H1 (cell line): ENCODE measurements at regions not wholly inside any gene's neighbourhood (a gene's known extent, or its start where the extent isn't known, plus 50 kb on each side); places are given as distances from the start of the nearest gene placed in this dataset.

Source experiments
- CTCF ChIA-PET: fragments of 300-600 bp; sonication (Branson Sonifier 250); formaldehyde crosslinking; loops from one replicate; lab custom pipeline; 2021; ENCODE audit not compliant: partially characterized antibody; lab: Charles Lee
- POLR2A ChIA-PET: fragments of 300-600 bp; sonication (Branson Sonifier 250); formaldehyde crosslinking; loops from one replicate; lab custom pipeline; 2021; ENCODE audit warnings: inconsistent platforms; ENCODE audit not compliant: partially characterized antibody; lab: Charles Lee
- DNase-seq, 2 experiments: peaks; one replicate each; pipeline versions ENCODE4 v3.0.0 to v3.0.0-alpha.2; 2010 to 2022; ENCODE audit warnings: low spot score in 2 of 2, low read depth in 1 of 2, mixed read lengths in 1 of 2
- FAIRE-seq: peaks from 2 replicates; lab custom pipeline; 2011; peaks lifted over from hg19 to GRCh38; lab: Jason Lieb, UNC
- H2AFZ ChIP-seq: 2 replicates; pipeline ENCODE4 v1.8.1; 2012; ENCODE audit warnings: low read length, inconsistent platforms
- H2AK5ac ChIP-seq: 2 replicates; pipeline ENCODE4 v1.6.1; 2013; ENCODE audit warnings: low read depth, low read length
- H2BK120ac ChIP-seq: replicated peaks from 2 replicates; pipeline ENCODE3; 2013; ENCODE audit warnings: low read depth, low read length, inconsistent platforms
- H2BK12ac ChIP-seq: 2 replicates; pipeline ENCODE4 v1.6.1; 2013; ENCODE audit warnings: low read depth, low read length
- H2BK15ac ChIP-seq: 2 replicates; pipeline ENCODE4 v1.6.1; 2013; ENCODE audit warnings: low read length
- H2BK20ac ChIP-seq: 2 replicates; pipeline ENCODE4 v1.6.1; 2013; ENCODE audit warnings: low read length
- H2BK5ac ChIP-seq: 2 replicates; pipeline ENCODE4 v1.6.1; 2013; ENCODE audit warnings: low read depth, low read length
- H3K14ac ChIP-seq: 2 replicates; pipeline ENCODE4 v1.6.1; 2013; ENCODE audit warnings: inconsistent platforms; ENCODE audit not compliant: insufficient read length
- H3K18ac ChIP-seq: 2 replicates; pipeline ENCODE4 v1.6.1; 2013; ENCODE audit warnings: low read length; ENCODE audit errors: extremely low read depth
- H3K23ac ChIP-seq: 2 replicates; pipeline ENCODE4 v1.6.1; 2013; ENCODE audit warnings: inconsistent platforms; ENCODE audit not compliant: insufficient read length
- H3K23me2 ChIP-seq: 2 replicates; pipeline ENCODE4 v1.6.1; 2013; ENCODE audit warnings: low read depth, low read length
- H3K27ac ChIP-seq: 2 replicates; pipeline ENCODE4 v1.6.1; 2011; ENCODE audit warnings: low read depth, low read length, inconsistent platforms
- H3K27me3 ChIP-seq, 4 experiments: replicated peaks in 1 of 4; 1 replicate in 1 of 4; 2 replicates in 3 of 4; pipeline versions ENCODE4 v1.6.1 to v1.8.1; 2011 to 2013; ENCODE audit warnings: low read length in 3 of 4, mild to moderate bottlenecking in 3 of 4, inconsistent platforms in 2 of 4, mixed read lengths in 2 of 4, moderate library complexity in 1 of 4; ENCODE audit not compliant: control insufficient read depth in 3 of 4, insufficient read depth in 3 of 4; ENCODE audit errors: extremely low read depth in 1 of 4
- H3K36me3 ChIP-seq, 4 experiments: 2 replicates each; pipeline versions ENCODE4 v1.6.1 to v1.8.1; 2011 to 2013; ENCODE audit warnings: mild to moderate bottlenecking in 4 of 4, low read length in 3 of 4, moderate library complexity in 2 of 4, control low read depth in 1 of 4, inconsistent platforms in 1 of 4; ENCODE audit not compliant: insufficient read depth in 4 of 4, control insufficient read depth in 2 of 4
- H3K4ac ChIP-seq: replicated peaks from 2 replicates; pipeline ENCODE3; 2013; ENCODE audit warnings: low read length, low read depth, mixed read lengths, inconsistent platforms; ENCODE audit not compliant: insufficient read length
- H3K4me1 ChIP-seq, 4 experiments: replicated peaks in 1 of 4; 1 replicate in 1 of 4; 2 replicates in 3 of 4; pipeline versions ENCODE4 v1.6.1 to v1.8.1; 2011 to 2013; ENCODE audit warnings: low read length in 3 of 4, inconsistent platforms in 2 of 4, mixed read lengths in 1 of 4; ENCODE audit not compliant: insufficient read depth in 4 of 4, control insufficient read depth in 3 of 4
- H3K4me2 ChIP-seq, 2 experiments: 2 replicates each; pipeline versions ENCODE4 v1.6.1 to v1.8.1; 2011 to 2013; ENCODE audit warnings: low read depth in 2 of 2, low read length in 2 of 2, control low read depth in 1 of 2, inconsistent platforms in 1 of 2, mild to moderate bottlenecking in 1 of 2; ENCODE audit not compliant: insufficient read depth in 1 of 2
- H3K4me3 ChIP-seq, 4 experiments: fragments of 200-600, 300-600 bp in 1 of 4; sonication (generic), shearing (Covaris generic), sonication (Bioruptor Twin) in 1 of 4; 2 replicates each; pipeline versions ENCODE4 v1.5.1 to v1.8.1; 2011 to 2016; ENCODE audit warnings: low read length in 4 of 4, low read depth in 3 of 4, control low read depth in 2 of 4, inconsistent platforms in 2 of 4, mild to moderate bottlenecking in 2 of 4, mixed read lengths in 1 of 4, moderate library complexity in 1 of 4; ENCODE audit not compliant: insufficient read depth in 2 of 4; ENCODE audit errors: extremely low read depth in 1 of 4
- H3K56ac ChIP-seq: replicated peaks from 2 replicates; pipeline ENCODE3; 2013; ENCODE audit warnings: low read depth, mild to moderate bottlenecking, mixed read lengths, low read length, inconsistent platforms; ENCODE audit not compliant: insufficient read length
- H3K79me1 ChIP-seq: 2 replicates; pipeline ENCODE4 v1.6.1; 2013; ENCODE audit warnings: low read depth, low read length, control low read depth
- H3K79me2 ChIP-seq, 2 experiments: 2 replicates each; pipeline versions ENCODE4 v1.6.1 to v1.8.1; 2012 to 2013; ENCODE audit warnings: low read length in 2 of 2, mild to moderate bottlenecking in 2 of 2, inconsistent platforms in 1 of 2; ENCODE audit not compliant: insufficient read depth in 2 of 2, control insufficient read depth in 1 of 2
- H3K9ac ChIP-seq, 4 experiments: replicated peaks in 1 of 4; 1 replicate in 1 of 4; 2 replicates in 3 of 4; pipeline versions ENCODE4 v1.6.1 to v1.8.1; 2011 to 2013; ENCODE audit warnings: low read depth in 3 of 4, low read length in 3 of 4, control low read depth in 2 of 4, mild to moderate bottlenecking in 2 of 4, moderate library complexity in 2 of 4, inconsistent platforms in 1 of 4; ENCODE audit errors: extremely low read depth in 1 of 4
- H3K9me3 ChIP-seq, 2 experiments: 2 replicates each; pipeline versions ENCODE4 v1.6.1 to v1.8.1; 2012 to 2013; ENCODE audit warnings: mild to moderate bottlenecking in 2 of 2, moderate library complexity in 2 of 2, control low read depth in 1 of 2, inconsistent platforms in 1 of 2, low read depth in 1 of 2, low read length in 1 of 2, mixed read lengths in 1 of 2; ENCODE audit not compliant: insufficient read depth in 2 of 2
- H4K20me1 ChIP-seq, 2 experiments: replicated peaks in 1 of 2; 2 replicates each; pipeline versions ENCODE3 to v1.8.1; 2011 to 2013; ENCODE audit warnings: inconsistent platforms in 2 of 2, low read length in 2 of 2, mild to moderate bottlenecking in 1 of 2; ENCODE audit not compliant: insufficient read depth in 2 of 2, control insufficient read depth in 1 of 2
- H4K5ac ChIP-seq: 2 replicates; pipeline ENCODE4 v1.6.1; 2013; ENCODE audit warnings: low read length, low read depth, mixed read lengths, inconsistent platforms; ENCODE audit not compliant: insufficient read length
- H4K8ac ChIP-seq: 2 replicates; pipeline ENCODE4 v1.8.0; 2013; ENCODE audit warnings: mild to moderate bottlenecking, moderate library complexity, low read length, inconsistent platforms; ENCODE audit not compliant: insufficient read depth; ENCODE audit errors: extremely low read depth
- H4K91ac ChIP-seq: replicated peaks from 2 replicates; pipeline ENCODE3; 2013; ENCODE audit warnings: low read length, mixed read lengths, inconsistent platforms; ENCODE audit not compliant: insufficient read length
- BACH1 ChIP-seq: IDR thresholded peaks from 2 replicates; pipeline ENCODE4 v1.6.1; 2012; ENCODE audit warnings: low read length, improper control_type of control experiment
- BCL11A ChIP-seq, 2 experiments: IDR thresholded peaks; one replicate each; pipeline ENCODE4 v1.6.1; 2011; ENCODE audit warnings: low read depth in 2 of 2, low read length in 2 of 2, mild to moderate bottlenecking in 2 of 2
- CBX8 ChIP-seq: fragments of 300-800, 300-1000 bp; sonication (generic); IDR thresholded peaks from 2 replicates; pipeline ENCODE4 v1.7.1; 2016; ENCODE audit warnings: low read depth, low read length, borderline replicate concordance
- CTBP2 ChIP-seq: IDR thresholded peaks from 2 replicates; pipeline ENCODE4 v1.7.0; 2011; ENCODE audit warnings: borderline replicate concordance, mild to moderate bottlenecking, moderate library complexity, mixed read lengths, low read length; ENCODE audit not compliant: insufficient read depth, insufficient read length
- EP300 ChIP-seq, 2 experiments: IDR thresholded peaks; 1 replicate in 1 of 2; 2 replicates in 1 of 2; pipeline ENCODE4 v1.6.1; 2011 to 2012; ENCODE audit warnings: low read depth in 2 of 2, low read length in 2 of 2, mild to moderate bottlenecking in 2 of 2, borderline replicate concordance in 1 of 2, inconsistent platforms in 1 of 2, moderate library complexity in 1 of 2
- HDAC6 ChIP-seq: IDR thresholded peaks from one replicate; pipeline ENCODE4 v1.7.1; 2012; ENCODE audit warnings: low read depth, mild to moderate bottlenecking, inconsistent platforms, low read length, moderate library complexity
- PHF8 ChIP-seq: fragments of 200-600 bp; sonication (generic); conservative IDR thresholded peaks from 2 replicates; pipeline ENCODE4 v1.7.1; 2012; ENCODE audit warnings: low read depth, mild to moderate bottlenecking, inconsistent platforms, low read length, moderate library complexity
- POU5F1 ChIP-seq: IDR thresholded peaks from 2 replicates; pipeline ENCODE4 v1.6.1; 2011; ENCODE audit warnings: low read depth, mild to moderate bottlenecking, low read length, moderate library complexity
- RAD21 ChIP-seq, 2 experiments: IDR thresholded peaks in 1 of 2; conservative IDR thresholded peaks in 1 of 2; 2 replicates each; pipeline ENCODE4 v1.6.1; 2011; ENCODE audit warnings: low read depth in 2 of 2, low read length in 2 of 2, improper control_type of control experiment in 1 of 2, inconsistent platforms in 1 of 2, mild to moderate bottlenecking in 1 of 2, moderate library complexity in 1 of 2
- SP1 ChIP-seq: IDR thresholded peaks from 2 replicates; pipeline ENCODE4 v1.6.1; 2011; ENCODE audit warnings: low read depth, low read length
- TCF12 ChIP-seq: IDR thresholded peaks from 2 replicates; pipeline ENCODE4 v1.6.1; 2011; ENCODE audit warnings: low read depth, mild to moderate bottlenecking, low read length
- WGBS, 2 experiments: shearing (Covaris generic) in 1 of 2; methylation state at CpG; one replicate each; pipeline versions ENCODE4 v1.1.6 to v1.1.7; 2013 to 2015; ENCODE audit warnings: low lambda C conversion rate in 2 of 2, mixed read lengths in 2 of 2, inconsistent platforms in 1 of 2, low coverage in 1 of 2, missing lambda C conversion rate in 1 of 2; ENCODE audit not compliant: insufficient replicate concordance in 2 of 2, insufficient coverage in 1 of 2, insufficient read length in 1 of 2; ENCODE audit errors: extremely low coverage in 1 of 2, missing lambda C conversion rate in 1 of 2; 5-methylcytosine and 5-hydroxymethylcytosine counted together

- Histone ChIP-seq H2BK15ac (no peak overlapping the region), H3K27me3 (no peaks in the 10 kb centered on the region), H3K23me2 (no peaks in the 10 kb centered on the region), H3K4me2 (no peak overlapping the region), H3K9me3 (no peaks in the 10 kb centered on the region), H3K4me3 (no peak overlapping the region), H3K14ac (no peak overlapping the region), H3K79me1 (no peaks in the 10 kb centered on the region), H3K27ac (no peak overlapping the region), H3K36me3 (no peaks in the 10 kb centered on the region), H4K5ac (no peak overlapping the region), H3K9ac (no peak overlapping the region), H2AFZ (no peak overlapping the region), H3K4me1 (peaks cover 0 to 6% (median 0%) of the 10 kb centered on the region in 4 experiments; a peak in 1 of 7 replicates), H2BK20ac (no peak overlapping the region), H2AK5ac (no peak overlapping the region), H2BK12ac (no peak overlapping the region), H4K8ac (no peak overlapping the region), H3K4ac (no peak overlapping the region), H3K18ac (no peak overlapping the region), H2BK5ac (no peak overlapping the region), H4K20me1 (no peaks in the 10 kb centered on the region), H3K79me2 (no peaks in the 10 kb centered on the region), H2BK120ac (no peak overlapping the region), H3K56ac (no peak overlapping the region), H4K91ac (no peak overlapping the region), H3K23ac (no peak overlapping the region)
- ChIA-PET POLR2A (no interaction called here), CTCF (interaction anchor here (0.7 to 2.1 kb wide), 3 partner anchors 189 to 215 kb away, joined by 3 to 10 read pairs (median 5); no protein-coding TSS in a partner anchor)
- FAIRE-seq (no peak), DNase-seq (no peak)
- 96% methylated on average over 4 of the region's 4 CpGs; no CpG with 5 or more reads in 1 of the 2 experiments for WGBS, 2 experiments
- TF ChIP-seq HDAC6 (no peak), PHF8 (no peak), TCF12 (no peak), SP1 (no peak), BACH1 (no peak), CBX8 (no peak), POU5F1 (no peak), EP300 (IDR thresholded peaks at IDR 0.05; ENCODE audit: borderline replicate concordance in 1 of 2, low read depth in 2 of 2, low read length in 2 of 2) (no peak), RAD21 (IDR thresholded peaks at IDR 0.05 in 1 of 2, conservative IDR thresholded peaks at IDR 0.05 in 1 of 2; ENCODE audit: low read depth in 2 of 2, low read length in 2 of 2) (no peak), CTBP2 (no peak), BCL11A (IDR thresholded peaks at IDR 0.05; ENCODE audit: low read depth in 2 of 2, low read length in 2 of 2) (no peak)
Observed at GRCh38 chr15:91517491-91518200, 335.9 kb upstream of the SLCO3A1 start.
